Astrocyte (in vitro differentiated cells and primary cell): ENCODE measurements at regions not wholly inside any gene's neighbourhood (a gene's known extent, or its start where the extent isn't known, plus 50 kb on each side); places are given as distances from the start of the nearest gene placed in this dataset.

Experiments used
- DNase-seq: peaks from one replicate; pipeline ENCODE4 v3.0.0-alpha.2; 2010; ENCODE audit warnings: low read depth
- FAIRE-seq: peaks from 2 replicates; lab custom pipeline; 2011; peaks lifted over from hg19 to GRCh38; lab: Jason Lieb, UNC
- H2AFZ ChIP-seq: 2 replicates; pipeline ENCODE4 v1.6.0; 2012; ENCODE audit warnings: low read depth, low read length, inconsistent platforms
- H3K27ac ChIP-seq: 2 replicates; pipeline ENCODE4 v1.5.1; 2011; ENCODE audit warnings: low read depth, low read length, inconsistent platforms
- H3K27me3 ChIP-seq: 2 replicates; pipeline ENCODE4 v1.6.0; 2011; ENCODE audit warnings: low read length, inconsistent platforms; ENCODE audit not compliant: insufficient read depth
- H3K36me3 ChIP-seq: 2 replicates; pipeline ENCODE4 v1.5.1; 2011; ENCODE audit warnings: low read length, inconsistent platforms; ENCODE audit not compliant: insufficient read depth
- H3K4me1 ChIP-seq: 2 replicates; pipeline ENCODE4 v1.5.1; 2011; ENCODE audit warnings: low read length, inconsistent platforms; ENCODE audit not compliant: insufficient read depth
- H3K4me2 ChIP-seq: 2 replicates; pipeline ENCODE4 v1.6.0; 2012; ENCODE audit warnings: low read length, inconsistent platforms
- H3K4me3 ChIP-seq: 2 replicates; pipeline ENCODE4 v1.5.1; 2011; ENCODE audit warnings: low read depth, mild to moderate bottlenecking, low read length, inconsistent platforms; ENCODE audit not compliant: insufficient read depth
- H3K79me2 ChIP-seq: 2 replicates; pipeline ENCODE4 v1.6.0; 2012; ENCODE audit warnings: mild to moderate bottlenecking, low read length, inconsistent platforms; ENCODE audit not compliant: insufficient read depth
- H3K9ac ChIP-seq: 2 replicates; pipeline ENCODE4 v1.6.0; 2012; ENCODE audit warnings: mild to moderate bottlenecking, low read length, inconsistent platforms
- H3K9me3 ChIP-seq: 2 replicates; pipeline ENCODE4 v1.5.1; 2012; ENCODE audit warnings: low read depth, mild to moderate bottlenecking, low read length, inconsistent platforms; ENCODE audit not compliant: insufficient read depth
- H4K20me1 ChIP-seq: 2 replicates; pipeline ENCODE4 v1.6.0; 2012; ENCODE audit warnings: low read length, inconsistent platforms; ENCODE audit not compliant: insufficient read depth
- H3K27ac Mint-ChIP-seq: one replicate; pipeline ENCODE4 v1.8.0; 2021; ENCODE audit warnings: mild to moderate bottlenecking, mixed read lengths; ENCODE audit not compliant: unreplicated experiment
- H3K27me3 Mint-ChIP-seq: one replicate; pipeline ENCODE4 v1.8.0; 2021; ENCODE audit warnings: low read depth, mixed read lengths; ENCODE audit not compliant: unreplicated experiment
- H3K36me3 Mint-ChIP-seq: one replicate; pipeline ENCODE4 v1.8.0; 2021; ENCODE audit warnings: low read depth, mixed read lengths; ENCODE audit not compliant: unreplicated experiment
- H3K4me1 Mint-ChIP-seq: one replicate; pipeline ENCODE4 v1.8.0; 2021; ENCODE audit warnings: low read depth, mixed read lengths; ENCODE audit not compliant: unreplicated experiment
- H3K4me3 Mint-ChIP-seq: one replicate; pipeline ENCODE4 v1.8.0; 2021; ENCODE audit warnings: mild to moderate bottlenecking, moderate library complexity, mixed read lengths; ENCODE audit not compliant: unreplicated experiment
- H3K9me3 Mint-ChIP-seq: one replicate; pipeline ENCODE4 v1.8.0; 2021; ENCODE audit warnings: mild to moderate bottlenecking, mixed read lengths; ENCODE audit not compliant: unreplicated experiment
- CTCF ChIP-seq: IDR thresholded peaks from 2 replicates; pipeline ENCODE4 v1.5.1; 2011; ENCODE audit warnings: low read depth, mild to moderate bottlenecking, inconsistent platforms, low read length, moderate library complexity; ENCODE audit not compliant: insufficient read depth
- EZH2 ChIP-seq: IDR thresholded peaks from 2 replicates; pipeline ENCODE4 v1.6.1; 2012; ENCODE audit warnings: mild to moderate bottlenecking, low read length, inconsistent platforms; ENCODE audit not compliant: insufficient read depth

- H2AFZ ChIP-seq = no peak overlapping the region
- peaks cover 23% of the 10 kb centered on the region for H3K4me1 Mint-ChIP-seq
- H4K20me1 ChIP-seq = no peaks in the 10 kb centered on the region
- no peak overlapping the region for H3K4me3 ChIP-seq
- no peak overlapping the region for H3K9ac ChIP-seq
- H3K9me3 ChIP-seq = no peaks in the 10 kb centered on the region
- no peak overlapping the region for H3K4me3 Mint-ChIP-seq
- peaks cover 5% of the 10 kb centered on the region for H3K4me1 ChIP-seq
- H3K27ac ChIP-seq = no peak overlapping the region
- H3K4me2 ChIP-seq = peak overlapping the region; percentile 2
- H3K27me3 ChIP-seq = no peaks in the 10 kb centered on the region
- no peaks in the 10 kb centered on the region for H3K36me3 ChIP-seq
- no peaks in the 10 kb centered on the region for H3K36me3 Mint-ChIP-seq
- DNase-seq (peak; percentile 85), FAIRE-seq (no peak)
- H3K79me2 ChIP-seq = no peaks in the 10 kb centered on the region
- no peak overlapping the region for H3K27ac Mint-ChIP-seq
- peaks cover 12% of the 10 kb centered on the region for H3K27me3 Mint-ChIP-seq
- H3K9me3 Mint-ChIP-seq = no peaks in the 10 kb centered on the region
- TF ChIP-seq EZH2 (no peak), CTCF (no peak)
These were observed 715.8 kb downstream of the UQCRFS1 start for GRCh38 chr19:28497137-28497536.

- Histone ChIP-seq H3K4me3 (no peak overlapping the region), H3K36me3 (no peaks in the 10 kb centered on the region), H3K9ac (no peak overlapping the region), H3K27ac (no peak overlapping the region), H4K20me1 (no peaks in the 10 kb centered on the region), H3K27me3 (no peaks in the 10 kb centered on the region), H2AFZ (no peak overlapping the region), H3K79me2 (no peaks in the 10 kb centered on the region), H3K4me1 (peaks cover 5% of the 10 kb centered on the region), H3K4me2 (no peak overlapping the region), H3K9me3 (no peaks in the 10 kb centered on the region)
- Mint-ChIP-seq H3K27ac (no peak overlapping the region), H3K4me3 (no peak overlapping the region), H3K9me3 (no peaks in the 10 kb centered on the region), H3K27me3 (peaks cover 10% of the 10 kb centered on the region), H3K4me1 (peaks cover 26% of the 10 kb centered on the region), H3K36me3 (no peaks in the 10 kb centered on the region)
- TF ChIP-seq CTCF (no peak), EZH2 (no peak)
- no peak for FAIRE-seq
- DNase-seq = peak; percentile 31
These were observed 717.9 kb downstream of the UQCRFS1 start for GRCh38 chr19:28495046-28495445.

- Histone ChIP-seq H3K36me3 (no peaks in the 10 kb centered on the region), H3K79me2 (no peaks in the 10 kb centered on the region), H3K4me1 (peaks cover 5% of the 10 kb centered on the region), H2AFZ (no peak overlapping the region), H3K27ac (no peak overlapping the region), H3K9ac (no peak overlapping the region), H3K9me3 (no peaks in the 10 kb centered on the region), H3K27me3 (no peaks in the 10 kb centered on the region), H4K20me1 (no peaks in the 10 kb centered on the region), H3K4me2 (no peak overlapping the region), H3K4me3 (no peak overlapping the region)
- no peak overlapping the region for H3K27ac Mint-ChIP-seq
- peaks cover 12% of the 10 kb centered on the region for H3K27me3 Mint-ChIP-seq
- H3K4me3 Mint-ChIP-seq = no peak overlapping the region
- DNase-seq (no peak), FAIRE-seq (no peak)
- no peaks in the 10 kb centered on the region for H3K36me3 Mint-ChIP-seq
- peaks cover 28% of the 10 kb centered on the region for H3K4me1 Mint-ChIP-seq
- no peaks in the 10 kb centered on the region for H3K9me3 Mint-ChIP-seq
- TF ChIP-seq EZH2 (no peak), CTCF (no peak)
These were observed 718.5 kb downstream of the UQCRFS1 start for GRCh38 chr19:28494461-28494860.
